DMS79 treated with DMSO at 0.1 percent for 48 hours (cell line): ENCODE measurements at regions not wholly inside any gene's neighbourhood (a gene's known extent, or its start where the extent isn't known, plus 50 kb on each side); places are given as distances from the start of the nearest gene placed in this dataset.

Experiments
- DNase-seq: peaks from one replicate; lab custom pipeline; 2025; lab: John Stamatoyannopoulos, UW

DNA sequence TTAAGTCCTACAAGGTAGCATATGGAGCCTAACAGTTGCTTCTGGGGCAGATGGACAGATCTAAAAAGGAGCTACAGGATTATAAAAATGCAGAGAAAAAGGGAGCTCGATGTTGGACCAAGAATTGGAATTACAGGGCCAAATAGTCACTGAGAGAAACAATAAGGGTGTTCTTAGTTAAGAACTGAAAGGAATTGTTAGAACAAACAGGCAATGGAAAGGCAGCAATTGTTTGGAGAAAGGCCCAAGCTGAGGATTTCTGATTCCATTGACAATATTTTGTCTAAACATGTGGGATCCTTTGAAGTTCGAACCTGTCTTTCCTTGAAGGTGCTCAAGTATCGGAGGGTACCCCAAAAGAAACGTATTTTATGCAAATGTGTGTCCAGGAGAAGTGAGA is 513.6 kb upstream of the CDH8 start:
- DNase-seq, result no peak

DNA sequence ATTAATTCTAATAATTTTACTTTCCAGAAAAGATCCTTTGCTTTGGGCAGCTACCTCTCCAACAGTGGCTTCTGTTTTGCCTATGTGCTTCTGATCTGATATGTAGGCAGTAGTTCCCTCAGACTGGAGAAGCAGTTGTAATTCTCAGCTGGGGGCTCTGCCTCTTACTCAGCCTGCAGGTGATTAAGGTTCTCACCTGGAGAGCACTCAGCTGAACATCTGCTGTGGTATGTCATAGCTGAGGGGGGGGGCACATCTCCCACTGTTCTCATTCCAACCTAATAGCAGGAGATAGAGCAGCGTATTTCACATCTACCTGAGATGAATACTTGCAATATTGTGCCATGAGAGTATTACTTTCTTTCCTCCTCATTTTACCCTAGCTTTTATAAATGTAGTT is 511.9 kb upstream of the CDH8 start:
- no peak for DNase-seq

DNA sequence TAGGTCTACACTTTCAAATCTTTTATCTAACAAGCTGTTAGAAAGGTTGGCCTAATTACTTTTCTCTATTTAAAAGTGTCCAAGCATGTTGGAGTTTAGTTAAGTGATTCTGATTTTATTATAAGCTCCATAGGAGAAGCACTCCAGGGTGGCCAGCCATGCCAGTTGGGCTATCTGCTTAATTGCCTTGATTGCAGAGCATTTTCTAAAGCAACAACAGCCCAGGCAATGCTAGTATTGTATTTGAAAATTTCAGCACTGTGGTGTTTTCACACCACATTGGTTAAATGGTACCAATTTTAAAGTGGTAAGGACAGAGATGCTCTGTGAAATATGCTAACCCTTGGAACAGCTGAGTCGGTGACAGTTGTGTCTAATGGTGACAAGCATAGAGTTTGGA is 510.5 kb upstream of the CDH8 start:
- DNase-seq, result no peak

DNA sequence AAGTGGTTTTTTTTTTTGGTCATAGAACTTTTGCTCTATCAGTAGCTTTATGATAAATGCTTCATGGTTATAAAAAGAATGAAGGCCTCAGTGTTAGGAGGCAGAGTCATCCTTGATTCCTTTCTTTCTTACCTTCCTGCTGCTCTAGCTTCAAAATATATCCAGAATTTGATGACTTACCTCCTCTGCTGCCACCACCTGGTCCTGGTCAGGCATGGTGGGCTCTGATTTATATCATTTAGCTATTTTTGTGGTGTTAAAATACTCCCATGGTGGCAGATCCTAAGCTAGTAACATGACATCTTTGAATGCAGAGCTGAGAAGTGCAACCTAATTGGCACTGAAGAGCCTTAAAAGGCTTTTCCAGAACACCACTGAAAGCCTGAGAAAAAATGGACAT is 508.8 kb upstream of the CDH8 start:
- no peak for DNase-seq

DNA sequence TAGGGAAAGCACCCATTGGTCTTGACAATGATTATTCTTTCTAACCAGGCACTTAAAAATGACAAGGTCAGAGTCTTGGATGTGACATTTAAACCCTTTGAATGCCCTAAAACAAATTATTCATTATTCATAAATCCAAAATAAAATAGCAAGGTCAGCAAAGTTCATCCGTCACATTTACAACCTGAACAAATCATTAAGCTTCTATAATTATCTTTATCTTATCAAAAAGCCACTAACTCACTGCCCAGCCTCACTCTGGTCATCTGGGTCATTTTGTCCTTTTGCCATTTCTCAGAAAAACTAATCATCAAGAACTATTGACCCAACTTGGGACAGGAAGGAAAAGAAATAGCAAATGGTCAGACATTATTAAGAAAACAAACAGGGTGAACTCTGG is 507.3 kb upstream of the CDH8 start:
- no peak for DNase-seq

DNA sequence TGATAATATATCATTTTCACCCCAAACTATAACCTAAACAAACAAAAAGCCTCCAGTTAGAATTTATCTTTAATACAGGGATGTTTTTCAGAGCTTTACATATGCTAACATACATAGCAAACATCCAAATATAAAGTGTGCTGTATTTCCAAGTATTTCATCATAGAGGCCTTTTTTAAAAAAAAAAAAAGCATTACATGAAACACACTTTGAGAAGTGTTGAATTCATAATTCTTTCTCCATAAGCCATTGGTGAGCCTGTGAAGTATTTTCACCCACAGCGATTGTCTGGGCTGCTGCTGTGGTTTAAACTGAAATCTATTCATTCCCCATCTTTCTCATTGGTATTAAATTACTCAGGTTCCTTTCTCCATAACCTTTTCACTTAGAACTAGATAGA is 503.4 kb upstream of the CDH8 start:
- no peak for DNase-seq

DNA sequence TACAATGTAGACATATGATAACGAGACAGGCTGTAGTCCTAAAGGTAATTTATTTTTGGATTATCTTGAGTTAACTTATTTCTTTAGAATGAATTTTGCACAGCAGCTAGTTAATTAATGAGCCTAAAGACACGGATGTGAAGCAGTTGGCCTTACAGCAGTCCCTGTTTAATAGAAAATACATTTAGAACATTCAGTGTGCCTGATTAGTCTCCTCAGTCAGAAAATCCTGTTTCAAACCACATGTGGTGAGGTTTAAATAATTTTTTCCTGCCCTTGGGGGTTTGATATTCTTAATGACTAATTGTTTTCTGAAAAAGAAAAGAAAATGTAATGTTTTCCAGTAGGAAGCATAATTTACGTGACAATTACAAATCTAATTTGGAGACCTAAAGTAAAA is 494.2 kb upstream of the CDH8 start:
- no peak for DNase-seq

DNA sequence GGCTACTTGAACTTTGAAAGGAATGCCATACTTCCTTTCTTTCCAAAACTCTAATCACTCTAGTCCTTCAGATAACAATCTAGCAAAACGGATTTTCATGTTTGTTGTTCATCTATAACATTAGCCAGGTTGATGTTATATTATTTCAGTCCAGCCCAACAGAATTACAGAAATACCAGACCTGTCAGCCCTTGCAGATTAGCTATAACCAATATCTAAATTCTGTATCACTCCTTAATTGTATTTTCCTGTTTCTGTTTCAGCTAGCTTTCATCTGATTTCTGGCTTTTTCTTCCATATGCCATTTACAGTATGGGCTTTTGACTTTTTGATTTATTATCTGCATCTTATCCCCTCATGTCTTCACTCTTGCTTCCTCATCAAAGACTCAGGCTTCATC is 479.8 kb upstream of the CDH8 start:
- DNase-seq, result no peak

DNA sequence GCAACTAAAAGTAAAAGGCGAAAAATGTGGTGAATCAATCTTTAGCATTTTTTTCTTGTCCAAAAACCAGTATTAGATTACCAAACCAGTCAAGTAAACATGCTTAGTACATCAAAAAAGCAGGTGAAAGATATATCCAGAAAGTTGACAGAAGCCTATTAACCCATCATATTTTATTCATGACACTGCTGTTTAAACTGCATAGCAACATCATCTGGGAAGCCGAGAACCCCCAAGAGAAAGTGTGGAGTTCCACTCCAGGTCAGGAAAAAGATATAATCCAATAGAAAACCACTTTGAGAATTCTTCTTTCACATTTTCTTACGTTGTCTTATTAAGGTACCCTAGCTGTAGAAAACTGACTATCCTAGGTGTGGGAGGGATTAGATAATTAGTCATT is 466.8 kb upstream of the CDH8 start:
- no peak for DNase-seq

DNA sequence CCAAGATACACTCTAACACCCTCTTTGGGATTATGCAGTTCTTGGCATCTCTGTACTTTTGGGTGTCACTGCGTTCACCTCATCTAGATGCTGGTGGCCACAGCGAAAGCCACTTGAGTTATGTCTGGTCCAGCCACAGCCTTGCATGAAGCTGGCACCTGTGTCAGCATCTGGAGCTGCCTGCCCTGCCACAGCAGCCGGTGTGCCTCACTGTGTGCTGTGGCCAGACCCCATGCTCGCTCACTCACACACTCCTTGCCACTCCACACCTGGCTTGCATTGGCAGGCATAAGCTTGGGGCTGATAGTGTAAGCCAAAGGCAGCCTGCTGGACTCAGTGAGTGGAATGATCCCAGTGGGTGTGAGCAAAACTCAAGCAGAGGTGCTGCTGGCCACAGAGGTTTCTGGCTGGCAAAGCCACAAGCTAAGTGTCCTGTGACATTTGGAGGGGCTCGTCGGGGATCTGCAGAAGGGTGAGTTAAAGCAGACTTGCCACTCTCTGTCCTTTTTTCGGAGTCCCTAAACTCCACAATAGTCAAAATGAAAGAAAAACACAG is 442.7 kb upstream of the CDH8 start:
- DNase-seq, result no peak

DNA sequence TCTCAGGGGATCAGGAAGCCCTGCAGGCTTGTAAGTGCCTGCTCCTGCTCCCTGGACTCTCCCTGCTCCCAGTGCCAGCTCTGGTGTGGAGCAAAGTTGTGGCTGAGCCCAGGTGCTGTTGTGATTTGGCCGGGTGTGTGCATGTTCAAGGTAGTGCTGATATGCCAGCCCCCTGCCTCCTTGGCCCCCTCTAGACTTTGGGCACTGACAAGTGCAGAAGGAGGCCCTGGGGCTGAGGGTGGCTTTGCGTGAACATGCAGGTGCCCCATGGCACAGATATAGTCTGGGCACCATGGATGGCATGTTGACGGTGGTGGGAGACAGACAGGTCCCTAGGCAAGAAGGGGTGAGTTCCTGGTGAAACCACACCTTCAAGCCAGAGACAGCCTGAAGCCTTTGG is 441.6 kb upstream of the CDH8 start:
- DNase-seq, result no peak

DNA sequence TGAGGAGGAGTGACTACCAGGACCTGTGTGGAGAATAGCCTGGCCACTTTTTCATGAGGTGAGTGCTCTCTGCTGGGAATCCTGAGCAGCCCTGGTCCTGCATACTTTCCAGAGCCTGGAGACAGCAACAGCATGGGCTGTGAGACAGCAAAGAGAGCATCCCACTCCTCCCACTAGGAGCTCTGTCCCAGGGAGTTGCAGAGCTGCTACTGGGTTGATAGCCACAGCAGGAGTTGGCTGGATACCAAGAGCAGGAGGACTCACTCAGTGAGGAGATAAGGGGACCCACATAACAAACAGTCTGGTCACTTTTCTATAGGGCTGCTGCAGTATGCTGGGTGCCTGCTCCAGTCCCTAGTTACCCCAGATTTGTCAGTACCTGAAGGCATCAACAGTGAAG is 439.3 kb upstream of the CDH8 start:
- DNase-seq, result no peak

DNA sequence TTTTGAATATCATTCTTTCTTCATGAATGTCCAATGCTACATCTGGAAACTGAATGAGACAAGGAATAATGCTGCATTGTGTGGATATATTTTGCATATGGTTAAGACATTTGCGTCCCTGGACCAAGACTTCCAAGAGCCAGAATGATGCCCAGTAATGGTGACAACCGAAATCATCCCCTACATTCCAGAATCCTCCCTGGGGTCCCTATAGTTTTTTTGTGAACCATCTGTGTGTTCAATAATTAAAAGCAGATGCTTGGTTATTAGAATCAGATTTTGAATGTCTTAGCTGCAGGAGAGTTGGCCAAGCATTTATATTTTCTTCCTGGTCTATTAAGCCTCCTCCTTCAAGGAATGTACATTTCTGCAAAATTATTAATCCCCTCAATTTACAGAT is 426.7 kb upstream of the CDH8 start:
- no peak for DNase-seq

DNA sequence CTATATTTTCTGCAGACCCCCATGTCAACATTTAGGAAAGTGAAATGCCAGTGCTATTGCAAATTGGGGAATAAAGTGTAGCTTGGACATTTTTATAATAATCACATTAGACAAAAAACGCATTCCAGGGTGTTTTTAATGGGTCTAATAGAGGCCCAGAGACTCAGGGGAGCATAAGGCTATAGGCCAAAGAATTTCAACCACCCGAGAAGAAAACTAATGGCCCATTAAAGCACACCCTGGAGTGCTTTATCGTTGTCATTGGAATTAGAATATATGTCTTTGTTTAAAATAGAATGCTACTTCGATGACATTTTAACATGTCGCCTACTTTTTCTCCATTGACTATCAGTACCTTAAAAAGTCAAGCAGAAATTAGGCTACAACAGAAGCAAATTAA is 414.1 kb upstream of the CDH8 start:
- no peak for DNase-seq

DNA sequence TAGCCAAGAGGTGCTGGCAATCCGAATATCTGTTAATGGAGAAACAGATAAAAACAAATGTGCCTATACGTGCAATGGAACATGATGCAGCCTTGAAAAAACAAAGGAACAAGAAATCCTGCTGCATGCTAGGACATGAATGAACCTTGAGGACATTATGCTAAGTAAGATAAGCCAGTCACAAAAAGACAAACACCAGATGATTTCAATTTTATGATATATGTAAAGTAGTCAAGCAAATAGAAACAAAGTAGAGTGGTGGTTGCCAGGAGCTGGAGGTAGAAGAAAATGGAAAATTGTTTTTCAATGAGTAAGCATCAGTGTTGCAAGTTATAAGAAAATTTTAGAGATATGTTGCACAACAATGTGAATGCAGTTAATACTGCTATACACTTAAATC is 409.7 kb upstream of the CDH8 start:
- DNase-seq, result no peak

DNA sequence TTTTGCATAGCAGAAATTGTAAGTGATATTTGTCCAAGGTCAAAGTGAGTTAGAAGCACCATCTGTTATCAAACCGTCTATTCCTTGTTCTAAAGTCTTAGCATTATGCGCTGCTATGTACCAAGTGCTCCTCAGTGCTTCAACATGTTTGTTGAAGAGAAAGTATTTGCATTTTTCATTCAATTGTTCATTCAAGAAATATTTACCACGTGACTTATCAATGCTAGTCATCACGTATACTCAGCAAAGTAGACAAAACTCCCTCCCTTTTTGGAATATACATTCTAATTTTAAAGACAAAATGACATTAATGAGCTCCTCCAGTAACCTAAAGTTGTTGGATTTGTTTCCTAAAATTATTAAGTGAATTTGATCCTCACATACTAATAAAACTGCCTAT is 388.0 kb upstream of the CDH8 start:
- no peak for DNase-seq

DNA sequence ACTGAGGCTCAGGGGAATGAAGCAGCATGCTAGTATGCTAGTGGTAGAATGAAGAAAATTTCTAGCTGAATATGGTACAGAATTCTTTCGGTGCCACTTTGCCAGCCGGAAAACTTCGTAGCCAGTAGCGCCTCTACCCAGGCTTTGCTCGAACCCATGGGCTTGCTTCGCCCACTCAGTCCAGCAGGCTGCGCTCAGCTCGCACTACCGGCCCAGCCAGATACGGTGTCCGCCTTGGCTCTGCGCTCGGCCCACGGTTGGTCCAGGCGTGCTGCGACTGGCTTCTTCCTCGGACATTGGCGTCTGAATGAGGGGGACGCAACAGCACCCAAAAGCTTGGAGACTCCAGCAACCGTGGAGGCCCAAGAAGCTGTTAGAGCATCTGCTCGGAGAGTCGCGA is 372.5 kb upstream of the CDH8 start:
- DNase-seq, result no peak

DNA sequence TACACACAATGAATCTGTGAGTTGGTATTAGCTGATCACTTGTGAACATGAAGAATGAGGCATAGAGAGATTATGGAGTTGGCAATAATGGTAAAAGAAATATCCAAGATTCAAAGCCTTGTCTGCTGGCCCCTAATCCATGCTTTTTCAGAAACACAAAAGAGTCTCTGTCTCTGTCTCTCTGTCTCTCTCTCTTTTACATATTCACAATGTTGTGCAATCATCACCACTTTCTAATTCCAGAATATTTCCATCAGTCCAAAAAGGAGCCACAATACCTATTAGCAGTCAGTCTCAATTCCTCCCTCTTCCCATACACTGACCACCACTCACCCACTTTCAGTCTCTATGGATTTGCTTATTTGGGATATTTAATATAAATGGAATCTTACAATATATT is 370.1 kb upstream of the CDH8 start:
- no peak for DNase-seq

DNA sequence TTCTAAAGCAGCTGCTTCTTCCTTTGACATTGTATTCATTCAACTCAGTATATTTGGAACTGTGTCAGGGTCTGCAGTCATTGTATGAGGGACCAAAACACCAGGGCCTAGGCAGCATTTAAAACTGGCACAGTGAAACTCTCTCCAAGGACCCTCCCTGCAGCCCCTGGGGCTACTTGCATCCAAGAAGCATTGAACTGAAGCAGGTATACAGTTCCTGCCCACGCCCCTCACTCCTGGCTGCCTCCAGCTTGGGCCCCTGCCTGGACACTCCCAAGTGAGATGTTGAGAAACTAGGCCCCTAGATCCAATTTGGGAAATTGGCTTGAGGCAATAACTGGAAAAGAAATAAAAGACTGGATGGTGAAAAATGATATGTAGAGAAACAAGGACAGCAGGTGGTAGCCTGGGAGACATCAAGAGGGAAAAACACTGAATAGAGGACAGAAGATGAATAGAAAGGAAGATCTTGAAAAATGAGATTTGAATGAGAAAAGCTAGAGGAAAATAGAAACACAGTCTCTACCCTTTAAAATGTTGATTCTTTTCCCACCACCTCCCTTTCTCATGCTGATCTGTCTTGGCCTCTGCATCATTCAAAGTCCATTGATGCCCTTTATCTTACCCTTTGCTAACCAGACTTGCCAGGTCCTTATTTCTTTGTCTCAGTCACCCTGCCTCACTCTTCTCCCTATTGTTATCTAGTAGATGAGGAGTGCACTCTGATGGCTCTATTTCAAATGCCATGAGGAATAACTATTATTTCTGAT is 368.8 kb upstream of the CDH8 start:
- no peak for DNase-seq

DNA sequence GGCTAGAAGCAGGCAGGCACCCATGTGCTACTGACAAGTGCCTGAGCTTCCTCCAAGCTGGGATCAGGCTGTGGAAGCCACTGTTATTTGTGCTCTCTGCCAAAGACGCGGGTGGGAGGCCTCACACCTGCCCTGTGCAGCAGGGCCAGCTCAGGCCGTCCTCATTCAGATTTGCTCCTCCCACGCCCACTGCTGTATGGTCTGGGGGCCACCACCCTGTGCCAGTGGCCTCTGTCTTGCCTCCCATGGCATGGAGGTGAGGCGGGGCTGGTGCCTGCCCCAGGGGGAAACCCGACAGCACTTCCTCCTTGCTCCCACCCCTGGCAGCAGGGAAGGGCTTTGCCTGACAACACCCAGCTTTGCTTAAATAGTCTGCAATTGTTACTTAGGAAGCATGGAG is 356.5 kb upstream of the CDH8 start:
- no peak for DNase-seq

DNA sequence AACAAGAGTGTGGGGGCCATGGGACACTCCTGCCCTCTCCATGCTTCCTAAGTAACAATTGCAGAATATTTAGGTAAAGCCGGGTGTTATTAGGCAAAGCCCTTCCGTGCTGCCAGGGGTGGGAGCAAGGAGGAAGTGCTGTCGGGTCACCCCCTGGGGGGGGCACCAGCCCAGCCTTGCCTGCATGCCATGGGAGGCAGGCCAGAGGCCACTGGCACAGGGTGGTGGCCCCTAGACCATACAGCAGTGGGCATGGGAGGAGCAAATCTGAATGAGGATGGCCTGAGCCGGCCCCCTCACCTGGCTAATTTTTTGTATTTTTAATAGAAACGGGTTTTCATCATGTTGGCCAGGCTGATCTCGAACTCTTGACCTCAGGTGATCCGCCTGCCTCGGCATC is 355.7 kb upstream of the CDH8 start:
- no peak for DNase-seq

DNA sequence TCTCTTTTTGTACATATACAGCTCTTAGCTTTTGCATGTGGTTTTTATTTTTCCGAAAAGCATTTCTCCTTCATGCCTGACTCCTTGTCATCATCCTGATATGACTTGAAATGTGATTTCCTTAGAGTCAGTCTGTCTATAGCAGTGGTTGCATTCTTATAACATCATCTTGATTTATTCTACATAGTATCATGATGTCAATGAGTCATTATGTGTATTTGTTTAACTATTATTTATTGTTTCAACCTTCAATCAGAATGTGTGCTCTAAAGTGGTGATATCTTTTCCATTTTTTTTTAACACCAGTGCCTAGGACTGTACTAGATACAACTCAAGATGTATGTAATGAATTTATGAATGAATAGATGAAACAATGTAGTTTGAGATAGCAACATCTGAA is 354.9 kb upstream of the CDH8 start:
- DNase-seq, result no peak

DNA sequence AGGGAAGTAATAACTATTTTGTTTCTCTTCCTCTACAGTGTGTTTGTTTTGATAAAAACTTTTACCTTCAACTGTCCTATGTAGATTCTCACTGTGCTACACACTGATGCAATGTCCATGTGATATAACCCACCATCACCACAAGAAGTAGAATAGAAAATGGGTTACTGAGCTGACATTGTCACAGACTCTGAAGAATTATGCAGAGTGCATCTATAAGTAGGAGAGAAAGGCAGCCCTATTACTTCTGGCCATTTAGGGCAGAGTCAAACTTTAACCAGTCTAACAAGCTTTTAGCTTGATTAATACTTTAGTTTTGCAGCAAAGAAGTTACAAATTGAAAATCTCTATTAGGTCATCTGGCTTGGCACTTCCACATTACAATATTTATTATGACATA is 354.0 kb upstream of the CDH8 start:
- no peak for DNase-seq

DNA sequence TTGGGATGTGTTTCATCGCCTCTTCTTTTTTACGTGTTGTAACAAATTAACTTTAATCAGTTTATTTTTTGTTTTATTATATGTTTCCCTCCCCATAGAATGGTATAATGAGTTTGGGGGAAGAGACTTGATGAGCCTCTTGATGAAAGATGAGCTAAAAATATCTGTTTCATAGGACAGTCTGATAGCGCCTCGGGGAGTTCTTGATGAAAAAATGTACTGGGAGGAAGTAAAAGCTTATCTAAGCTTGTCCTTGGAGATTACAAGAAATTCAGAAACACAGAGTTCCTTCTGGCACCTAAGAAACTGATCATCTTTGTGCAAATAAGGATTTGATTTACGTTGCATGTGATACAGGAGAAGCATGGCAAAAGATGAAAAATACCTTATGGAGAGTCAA is 350.2 kb upstream of the CDH8 start:
- no peak for DNase-seq
